KG1 (cell line): ENCODE measurements at regions not wholly inside any gene's neighbourhood (a gene's known extent, or its start where the extent isn't known, plus 50 kb on each side); places are given as distances from the start of the nearest gene placed in this dataset.

Source experiments
- DNase-seq: peaks from one replicate; lab custom pipeline; 2025; lab: John Stamatoyannopoulos, UW

DNA sequence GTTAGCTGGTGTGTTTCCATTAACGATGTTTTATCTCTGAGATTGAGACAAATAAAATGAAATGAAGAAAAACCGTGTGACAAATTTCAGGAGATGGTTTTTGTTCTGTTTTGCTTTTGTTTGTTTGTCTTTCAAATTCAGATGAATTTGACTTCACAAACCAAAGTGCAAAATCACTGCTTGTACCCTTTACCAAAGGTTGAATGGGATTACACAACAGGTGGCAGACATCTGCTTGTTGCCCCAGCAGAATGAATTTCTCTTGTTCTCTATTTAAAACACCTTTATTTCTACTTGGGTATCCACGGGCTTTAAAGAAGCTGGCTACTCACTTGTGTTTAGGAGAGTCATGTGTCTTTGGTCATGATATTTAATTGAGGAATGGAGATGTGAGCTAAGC, 239.7 kb upstream of the CLNK start:
- DNase-seq: no peak

- DNase-seq: no peak
Measured at GRCh38 chr4:10917566-10917965, 233.0 kb upstream of the CLNK start.

DNA sequence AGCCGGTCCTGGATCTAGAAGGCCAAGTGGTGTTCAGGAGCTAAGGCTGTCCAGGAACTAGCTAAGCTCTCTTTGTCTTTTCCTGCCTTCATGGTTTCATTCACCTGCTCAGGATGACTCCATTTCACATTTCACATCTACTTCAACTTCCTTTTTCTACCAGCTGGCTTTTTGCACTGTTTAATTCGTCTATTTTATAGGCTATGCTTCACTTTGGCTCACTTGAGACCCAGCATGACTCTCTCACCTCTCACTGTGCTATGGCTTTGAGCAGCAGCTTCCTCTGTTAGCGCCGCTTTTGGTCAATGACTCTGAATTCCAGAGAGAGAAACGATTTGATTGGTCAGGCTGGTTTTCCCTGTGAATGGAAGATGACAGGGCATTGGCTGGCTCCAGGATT, 213.5 kb upstream of the CLNK start:
- no peak for DNase-seq

DNA sequence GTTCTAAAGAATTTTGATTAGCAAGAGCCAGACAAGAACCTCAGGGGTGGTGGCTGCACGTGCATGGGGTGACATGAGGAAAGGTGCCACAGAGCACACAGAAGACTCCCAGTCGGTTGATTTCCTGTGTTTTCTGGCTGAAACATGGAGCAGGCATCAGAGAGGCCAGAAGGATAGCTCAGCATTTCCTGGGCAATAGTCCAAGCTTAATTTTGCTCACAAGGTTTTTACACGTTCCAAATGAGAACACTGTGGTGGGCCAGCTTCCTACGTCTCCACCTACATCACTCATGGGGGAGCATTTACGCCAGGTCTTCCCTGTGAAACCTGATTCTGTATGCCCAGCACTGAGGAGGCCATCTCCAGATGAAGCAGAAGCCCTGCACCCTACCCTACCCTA, 212.5 kb upstream of the CLNK start:
- no peak for DNase-seq

- no peak for DNase-seq
Measured at GRCh38 chr4:10893395-10893794, 208.8 kb upstream of the CLNK start.

GRCh38 chr4:10891866-10892265, 207.3 kb upstream of the CLNK start:
- DNase-seq: no peak

GRCh38 chr4:10889819-10890218, 205.3 kb upstream of the CLNK start:
- no peak for DNase-seq

DNA sequence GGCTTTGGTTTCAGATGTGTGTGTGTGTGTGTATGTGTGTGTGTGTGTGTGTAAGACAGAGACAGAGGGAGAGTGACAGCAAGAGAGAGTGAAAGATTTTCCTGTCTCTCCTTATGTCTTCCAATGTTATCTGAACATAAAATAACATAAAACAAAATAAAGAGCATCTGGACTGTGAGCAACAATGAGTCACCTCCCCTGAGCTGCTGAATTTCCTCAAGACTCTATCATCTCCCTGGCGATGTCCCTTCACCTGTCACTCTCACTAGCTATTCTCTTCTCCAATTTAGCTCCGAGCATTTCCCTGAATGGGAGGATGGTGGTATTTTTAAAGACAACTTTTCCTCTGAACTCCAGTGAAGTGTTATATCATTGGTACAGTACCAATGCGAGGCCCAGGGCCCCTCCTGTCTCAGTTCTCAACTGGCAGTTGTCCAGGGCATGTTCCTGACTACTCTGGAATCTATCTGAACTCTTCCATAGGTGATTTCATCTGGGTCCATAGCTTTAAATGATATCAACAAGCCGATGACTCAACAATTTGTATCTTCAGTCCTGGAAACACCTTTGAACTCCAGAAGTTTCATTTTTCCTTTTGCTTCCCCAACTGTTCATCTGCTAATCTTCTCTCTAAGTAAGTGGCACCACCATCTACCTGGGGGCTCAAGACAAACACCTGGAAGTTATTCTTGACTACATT, 195.0 kb upstream of the CLNK start:
- no peak for DNase-seq

DNA sequence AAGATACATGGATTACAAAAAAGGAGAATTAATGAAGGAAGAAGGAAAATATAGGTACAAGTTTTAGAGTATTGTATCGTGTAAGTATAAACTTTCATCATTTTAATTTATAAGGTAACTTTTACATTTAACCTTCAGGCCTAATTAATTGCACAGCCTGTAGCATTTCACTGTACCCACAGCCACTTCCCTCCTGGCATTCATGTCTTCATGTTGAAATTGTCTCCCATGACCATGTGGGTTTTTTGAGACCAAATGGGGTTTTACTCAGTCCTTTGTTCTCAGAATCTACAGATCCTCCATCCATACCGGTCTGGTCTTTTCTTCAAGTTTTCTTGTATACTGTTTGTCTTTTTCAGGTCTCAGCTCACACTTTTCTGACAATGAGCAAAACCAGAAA, 194.3 kb upstream of the CLNK start:
- DNase-seq: no peak

GRCh38 chr4:10877076-10877475, 192.5 kb upstream of the CLNK start:
- no peak for DNase-seq

- no peak for DNase-seq
Measured at GRCh38 chr4:10875144-10875799, 190.7 kb upstream of the CLNK start.

GRCh38 chr4:10873809-10874208, 189.2 kb upstream of the CLNK start:
- no peak for DNase-seq

DNA sequence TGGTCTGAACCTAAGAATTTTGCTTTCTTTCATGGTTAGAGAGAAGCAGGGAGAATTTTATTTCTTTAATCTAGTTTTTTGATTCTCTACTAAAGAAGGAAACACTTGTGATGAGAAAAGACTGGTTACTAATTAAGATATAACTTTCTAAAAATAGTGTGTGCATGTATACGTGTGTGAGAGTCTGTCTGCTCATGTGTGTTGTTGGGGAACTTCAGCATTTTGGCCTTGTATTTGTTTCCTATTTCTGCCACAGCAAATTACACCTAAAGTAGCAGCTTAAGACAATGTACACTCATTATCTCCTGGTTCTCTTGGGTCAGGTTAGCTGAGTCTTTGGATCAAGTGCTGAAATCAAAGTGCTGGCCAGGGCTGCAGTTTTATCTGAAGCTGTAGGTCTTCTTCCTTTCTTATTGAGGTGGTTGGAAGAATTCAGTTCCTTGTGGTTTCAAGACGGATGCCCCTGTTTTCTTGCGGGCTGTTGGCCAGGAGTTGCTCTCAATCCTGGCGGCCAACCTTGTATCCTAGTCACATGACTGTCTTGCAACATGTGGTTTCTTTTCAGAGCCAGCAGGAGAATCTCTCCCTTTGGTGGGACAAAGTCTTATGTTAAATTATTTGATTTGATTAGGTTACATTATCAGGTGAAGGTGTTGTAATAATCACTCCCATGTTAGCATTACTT, 188.4 kb upstream of the CLNK start:
- DNase-seq: no peak

- DNase-seq: no peak
Measured at GRCh38 chr4:10866666-10867065, 182.1 kb upstream of the CLNK start.

DNA sequence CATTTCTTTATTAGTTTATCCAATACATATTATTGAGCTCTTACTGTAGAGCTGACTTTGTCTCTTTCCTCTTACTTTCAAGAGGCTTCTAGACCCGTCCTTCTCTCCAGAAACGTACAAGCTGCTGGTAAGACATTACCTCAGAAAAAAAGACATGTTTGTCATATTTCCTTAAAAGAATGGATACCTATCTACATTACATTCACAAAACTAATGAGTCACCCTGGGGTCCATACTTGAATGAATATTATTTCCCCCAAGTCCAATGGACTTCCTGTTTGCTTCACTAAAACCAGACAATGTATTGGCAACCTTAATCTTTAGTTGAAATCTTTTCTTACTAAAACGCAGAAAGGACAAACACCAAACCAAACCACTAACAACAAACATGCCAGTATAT, 176.5 kb upstream of the CLNK start:
- DNase-seq: no peak

DNA sequence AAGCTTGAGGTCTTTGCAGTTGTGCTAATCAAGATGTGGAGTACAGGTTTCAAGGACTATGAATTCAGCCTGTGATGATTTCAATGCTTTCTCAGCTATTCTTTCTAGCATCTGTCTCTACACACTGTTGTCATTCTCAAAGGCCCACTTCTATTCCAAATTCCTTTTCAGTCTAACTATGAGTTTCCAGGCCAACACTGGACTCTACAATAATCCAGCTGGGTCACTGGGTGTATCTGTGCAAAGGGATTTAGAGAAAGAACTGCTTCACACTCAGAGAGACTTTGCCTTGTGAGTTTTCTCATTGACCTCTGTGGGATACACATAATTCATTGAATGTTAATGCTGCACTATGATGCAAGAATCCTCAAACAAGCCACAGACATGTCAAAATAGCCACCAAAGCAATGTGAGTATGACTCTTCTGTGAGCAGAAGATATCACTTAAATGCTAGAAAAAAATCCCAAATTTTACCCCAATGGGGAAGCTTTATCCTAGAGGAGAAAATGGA, 171.8 kb upstream of the CLNK start:
- DNase-seq: no peak

GRCh38 chr4:10853196-10853595, 168.6 kb upstream of the CLNK start:
- DNase-seq: no peak

- no peak for DNase-seq
Measured at GRCh38 chr4:10841697-10842096, 157.1 kb upstream of the CLNK start.

DNA sequence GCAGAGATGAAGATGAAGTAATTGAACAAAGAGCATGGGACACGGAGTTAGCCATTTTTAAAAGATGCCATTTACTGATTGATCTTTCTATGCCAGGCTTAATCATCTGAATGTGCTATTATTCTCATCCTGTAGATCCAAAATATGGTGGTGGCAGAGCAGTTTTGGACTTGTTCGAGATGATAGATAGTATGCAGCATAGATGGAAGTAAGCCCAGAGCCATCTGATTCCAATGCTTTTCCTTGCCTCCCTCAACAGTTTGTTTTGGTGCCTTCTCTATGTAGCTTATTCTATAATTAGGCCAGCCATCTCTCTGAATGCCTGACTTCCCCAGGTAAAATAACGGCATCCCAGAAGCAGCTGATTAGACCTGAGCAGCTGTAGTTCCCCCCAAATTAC, 152.6 kb upstream of the CLNK start:
- no peak for DNase-seq

DNA sequence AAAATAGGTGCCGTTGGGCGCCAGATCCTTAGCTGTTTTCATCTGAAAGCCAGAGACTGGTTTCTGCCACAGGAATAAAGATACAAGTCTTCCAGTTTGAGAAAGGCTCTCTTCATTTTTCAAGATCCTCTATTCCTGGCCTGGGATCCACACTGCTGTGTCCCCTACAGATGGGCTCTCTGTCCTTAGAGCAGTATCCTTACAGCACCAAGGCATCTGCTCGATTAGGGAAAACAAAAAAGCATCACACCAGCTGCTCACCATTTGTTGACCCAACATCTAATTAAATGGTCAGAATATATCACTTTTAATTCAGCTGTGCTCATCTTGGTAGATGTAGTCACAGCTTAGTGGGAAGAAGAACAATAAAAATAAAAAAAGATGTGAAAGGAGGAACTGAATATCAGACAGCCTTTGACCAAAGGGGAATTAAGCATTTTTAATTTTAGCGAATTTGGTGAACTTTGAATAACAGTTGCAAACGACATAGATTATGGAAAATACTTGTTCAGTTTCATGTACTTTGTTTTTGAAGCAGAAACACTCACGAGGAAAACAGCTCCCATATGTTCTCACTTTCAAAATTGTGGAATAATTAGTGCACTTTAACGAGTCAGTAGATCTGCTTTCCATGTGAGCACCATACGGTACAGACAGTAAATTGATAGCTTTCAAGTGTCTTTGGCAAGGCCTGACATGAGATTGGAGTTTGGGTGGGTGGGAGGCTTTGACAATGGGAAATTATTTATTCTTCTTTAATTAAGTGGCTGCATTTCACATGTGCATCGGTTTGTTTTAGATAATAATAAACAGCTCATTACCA, 148.4 kb upstream of the CLNK start:
- no peak for DNase-seq

- no peak for DNase-seq
Measured at GRCh38 chr4:10831727-10832408, 147.3 kb upstream of the CLNK start.
